ENCODE measurements at regions not wholly inside any gene's neighbourhood (a gene's known extent, or its start where the extent isn't known, plus 50 kb on each side); places are given as distances from the start of the nearest gene placed in this dataset.

- no peaks in the 10 kb centered on the region for H3K36me3 ChIP-seq
- no peak overlapping the region for H3K4me3 ChIP-seq
- H3K27me3 ChIP-seq = no peaks in the 10 kb centered on the region
- intact Hi-C loops (cut with DNase I; ENCODE audit: low total_unique reads) = no loop called here
- H3K27ac ChIP-seq = no peak overlapping the region
- TF ChIP-seq, protein P1, sequence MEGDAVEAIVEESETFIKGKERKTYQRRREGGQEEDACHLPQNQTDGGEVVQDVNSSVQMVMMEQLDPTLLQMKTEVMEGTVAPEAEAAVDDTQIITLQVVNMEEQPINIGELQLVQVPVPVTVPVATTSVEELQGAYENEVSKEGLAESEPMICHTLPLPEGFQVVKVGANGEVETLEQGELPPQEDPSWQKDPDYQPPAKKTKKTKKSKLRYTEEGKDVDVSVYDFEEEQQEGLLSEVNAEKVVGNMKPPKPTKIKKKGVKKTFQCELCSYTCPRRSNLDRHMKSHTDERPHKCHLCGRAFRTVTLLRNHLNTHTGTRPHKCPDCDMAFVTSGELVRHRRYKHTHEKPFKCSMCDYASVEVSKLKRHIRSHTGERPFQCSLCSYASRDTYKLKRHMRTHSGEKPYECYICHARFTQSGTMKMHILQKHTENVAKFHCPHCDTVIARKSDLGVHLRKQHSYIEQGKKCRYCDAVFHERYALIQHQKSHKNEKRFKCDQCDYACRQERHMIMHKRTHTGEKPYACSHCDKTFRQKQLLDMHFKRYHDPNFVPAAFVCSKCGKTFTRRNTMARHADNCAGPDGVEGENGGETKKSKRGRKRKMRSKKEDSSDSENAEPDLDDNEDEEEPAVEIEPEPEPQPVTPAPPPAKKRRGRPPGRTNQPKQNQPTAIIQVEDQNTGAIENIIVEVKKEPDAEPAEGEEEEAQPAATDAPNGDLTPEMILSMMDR (IDR thresholded peaks at IDR 0.05) = no peak
- peaks cover 0 to 5% (median 0%) of the 10 kb centered on the region in 3 donors for H3K9me3 ChIP-seq
- H3K4me1 ChIP-seq = no peaks in the 10 kb centered on the region
- no peak for DNase-seq
These were observed 341.7 kb upstream of the CADM1 start for GRCh38 chr11:115845872-115846271.

GRCh38 chr11:115843685-115844084, 339.5 kb upstream of the CADM1 start:
- Histone ChIP-seq H3K9me3 (no peaks in the 10 kb centered on the region), H3K27ac (no peak overlapping the region), H3K4me1 (no peaks in the 10 kb centered on the region), H3K4me3 (no peak overlapping the region), H3K36me3 (no peaks in the 10 kb centered on the region), H3K27me3 (no peaks in the 10 kb centered on the region)
- no peak for DNase-seq
- intact Hi-C loops (cut with DNase I; ENCODE audit: low total_unique reads) = no loop called here
- TF ChIP-seq, protein P1 (IDR thresholded peaks at IDR 0.05) = no peak

GRCh38 chr11:115843111-115843510, 338.9 kb upstream of the CADM1 start:
- intact Hi-C loops (cut with DNase I; ENCODE audit: low total_unique reads) = no loop called here
- no peaks in the 10 kb centered on the region for H3K27me3 ChIP-seq
- DNase-seq = no peak
- no peaks in the 10 kb centered on the region for H3K36me3 ChIP-seq
- TF ChIP-seq, protein P1 (IDR thresholded peaks at IDR 0.05) = no peak
- no peak overlapping the region for H3K4me3 ChIP-seq
- H3K4me1 ChIP-seq = no peaks in the 10 kb centered on the region
- H3K27ac ChIP-seq = no peak overlapping the region
- H3K9me3 ChIP-seq = no peaks in the 10 kb centered on the region

GRCh38 chr11:115820026-115820425, 315.8 kb upstream of the CADM1 start:
- peaks cover 0 to 8% (median 0%) of the 10 kb centered on the region in 3 donors for H3K9me3 ChIP-seq

GRCh38 chr11:115819014-115819413, 314.8 kb upstream of the CADM1 start:
- Histone ChIP-seq H3K27me3 (no peaks in the 10 kb centered on the region), H3K27ac (no peak overlapping the region), H3K9me3 (peaks cover 0 to 8% (median 0%) of the 10 kb centered on the region in 3 donors), H3K36me3 (no peaks in the 10 kb centered on the region), H3K4me3 (no peak overlapping the region), H3K4me1 (no peaks in the 10 kb centered on the region)
- intact Hi-C loops (cut with DNase I; ENCODE audit: low total_unique reads) = no loop called here
- no peak for DNase-seq
- TF ChIP-seq, protein P1 (IDR thresholded peaks at IDR 0.05) = no peak

More at GRCh38 chr11:115820026-115820425, 315.8 kb upstream of the CADM1 start:
- intact Hi-C loops (cut with DNase I; ENCODE audit: low total_unique reads) = no loop called here
- Histone ChIP-seq H3K27ac (no peak overlapping the region), H3K4me1 (no peaks in the 10 kb centered on the region), H3K36me3 (no peaks in the 10 kb centered on the region), H3K27me3 (no peaks in the 10 kb centered on the region), H3K4me3 (no peak overlapping the region)
- TF ChIP-seq, protein P1 (IDR thresholded peaks at IDR 0.05) = no peak
- no peak for DNase-seq
